HG03378 (cell line): ENCODE measurements at regions not wholly inside any gene's neighbourhood (a gene's known extent, or its start where the extent isn't known, plus 50 kb on each side); places are given as distances from the start of the nearest gene placed in this dataset.

Experiments
- ATAC-seq: cut with Tn5 transposase; IDR thresholded peaks from one replicate; pipeline ENCODE4 v1.9.1; 2021; ENCODE audit warnings: mild to moderate bottlenecking, moderate library complexity; ENCODE audit not compliant: unreplicated experiment

GRCh38 chr13:107866941-107867623, 348.3 kb downstream of the LIG4 start:
- no peak for ATAC-seq

DNA sequence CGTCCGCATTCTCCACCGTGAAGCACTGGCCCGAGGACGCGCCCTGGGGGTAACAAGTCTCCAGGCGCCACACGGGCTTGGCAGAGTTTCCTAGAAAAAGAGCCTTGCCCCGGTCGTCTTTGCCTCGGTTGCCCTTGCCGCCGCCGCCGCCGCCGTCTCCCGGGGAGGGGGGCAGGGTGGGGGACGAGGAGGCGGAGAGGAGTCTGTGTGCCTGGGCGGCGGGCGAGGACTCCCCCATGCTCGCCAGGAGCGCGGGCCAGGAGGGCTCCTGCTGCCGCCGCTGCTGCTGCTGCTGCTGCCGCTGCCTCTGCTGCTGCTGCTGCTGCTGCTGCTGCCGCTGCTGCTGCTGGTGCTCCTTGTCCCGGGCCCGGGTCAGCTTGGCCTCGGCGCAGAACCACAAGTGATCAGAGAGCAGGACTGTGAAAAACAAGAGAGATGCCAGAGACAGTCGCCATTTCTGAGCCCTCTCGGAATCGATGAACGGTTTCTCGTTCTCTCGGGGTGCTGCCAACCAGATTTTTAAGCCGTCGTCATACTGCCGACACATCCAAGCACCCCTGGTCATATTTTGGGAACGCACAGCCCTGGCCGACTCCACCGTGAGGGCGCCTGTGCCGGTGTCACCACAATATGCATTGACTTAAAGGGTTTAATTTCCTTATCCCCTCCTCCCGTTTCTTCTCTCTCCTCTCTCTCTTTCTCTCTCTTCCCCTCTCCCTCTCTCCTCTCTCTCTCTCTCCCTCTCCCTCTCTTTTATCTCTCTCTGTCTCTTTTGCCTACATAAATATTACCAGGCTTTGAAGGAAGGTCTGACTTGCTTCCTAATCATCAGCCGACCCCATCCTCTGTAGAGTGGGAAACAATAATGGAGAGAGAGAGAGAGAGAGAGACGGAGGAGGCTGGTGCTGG, 349.1 kb downstream of the LIG4 start:
- ATAC-seq = no peak

GRCh38 chr13:107865643-107866031, 349.7 kb downstream of the LIG4 start:
- no peak for ATAC-seq

DNA sequence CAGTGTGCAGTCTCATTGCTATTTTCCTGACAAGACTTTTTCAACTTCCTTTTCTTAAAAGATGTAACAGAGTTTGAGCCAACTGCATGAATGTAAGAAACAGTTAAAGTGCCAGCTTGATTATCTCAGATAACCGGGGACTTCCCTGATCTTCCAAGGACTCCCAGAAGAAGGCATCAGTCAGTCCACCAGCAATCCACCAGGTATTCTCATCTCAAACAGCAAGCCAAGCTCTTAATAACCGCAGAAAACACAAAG, 350.1 kb downstream of the LIG4 start:
- no peak for ATAC-seq

- no peak for ATAC-seq
Observed at GRCh38 chr13:107864543-107865317, 350.6 kb downstream of the LIG4 start.

- ATAC-seq = no peak
Observed at GRCh38 chr13:107860284-107860683, 355.1 kb downstream of the LIG4 start.

DNA sequence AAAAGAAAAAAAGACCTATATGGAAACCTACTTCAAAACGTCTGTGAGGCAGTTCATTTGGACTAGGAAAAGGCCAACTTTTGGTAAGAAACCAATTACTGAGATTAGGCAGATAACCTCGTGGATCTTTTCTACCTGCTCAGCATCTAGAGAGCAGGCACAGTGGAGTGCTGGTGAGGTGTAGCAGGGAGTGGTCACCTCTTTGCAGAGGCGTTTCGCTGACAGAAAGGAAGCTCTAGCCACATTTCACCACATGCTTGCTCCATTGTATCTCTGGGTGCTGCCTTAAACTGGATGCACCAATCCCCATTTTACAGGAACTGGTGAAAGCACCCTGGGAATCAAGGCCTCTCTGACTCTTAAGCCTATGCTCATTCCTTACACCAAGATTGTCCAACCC, 360.5 kb downstream of the LIG4 start:
- ATAC-seq = no peak

DNA sequence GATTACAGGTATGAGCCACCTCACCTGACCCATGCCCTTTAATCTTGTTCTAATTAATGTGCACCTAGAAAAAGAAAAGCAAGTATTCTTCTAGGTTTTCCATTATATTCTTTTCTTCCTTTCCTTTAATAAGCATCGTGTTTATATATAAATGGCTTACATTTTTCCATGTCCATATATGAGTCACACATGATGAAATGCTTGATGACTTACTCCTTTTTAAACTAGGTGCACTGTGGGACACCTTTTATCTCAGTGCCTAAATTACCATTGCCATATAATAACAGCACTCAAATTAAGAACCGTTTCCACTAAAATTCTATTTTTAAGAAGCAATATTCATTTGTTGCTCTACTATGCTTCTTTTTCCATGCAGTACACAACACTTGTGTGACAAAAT, 363.3 kb downstream of the LIG4 start:
- ATAC-seq = no peak

DNA sequence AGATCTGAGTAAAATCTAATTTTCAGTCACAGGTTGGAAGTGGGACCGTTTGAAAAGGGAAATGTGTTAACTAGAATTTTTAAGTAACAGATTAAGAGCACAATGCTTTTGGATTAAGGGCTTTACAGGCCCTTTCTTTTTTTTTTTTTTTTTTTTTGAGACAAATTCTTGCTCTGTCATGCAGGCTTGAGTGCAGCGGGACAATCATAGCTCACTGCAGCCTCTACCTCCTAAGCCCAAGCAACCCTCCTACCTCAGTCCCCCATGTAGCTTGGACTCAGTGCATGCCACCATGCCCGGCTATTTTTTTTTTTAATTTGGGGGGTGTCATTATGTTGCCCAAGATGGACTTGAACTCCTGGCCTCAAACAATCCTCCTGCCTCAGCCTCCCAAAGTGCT, 363.7 kb downstream of the LIG4 start:
- no peak for ATAC-seq

- no peak for ATAC-seq
Observed at GRCh38 chr13:107847406-107847805, 367.9 kb downstream of the LIG4 start.

- ATAC-seq = no peak
Observed at GRCh38 chr13:107846642-107847041, 368.7 kb downstream of the LIG4 start.

DNA sequence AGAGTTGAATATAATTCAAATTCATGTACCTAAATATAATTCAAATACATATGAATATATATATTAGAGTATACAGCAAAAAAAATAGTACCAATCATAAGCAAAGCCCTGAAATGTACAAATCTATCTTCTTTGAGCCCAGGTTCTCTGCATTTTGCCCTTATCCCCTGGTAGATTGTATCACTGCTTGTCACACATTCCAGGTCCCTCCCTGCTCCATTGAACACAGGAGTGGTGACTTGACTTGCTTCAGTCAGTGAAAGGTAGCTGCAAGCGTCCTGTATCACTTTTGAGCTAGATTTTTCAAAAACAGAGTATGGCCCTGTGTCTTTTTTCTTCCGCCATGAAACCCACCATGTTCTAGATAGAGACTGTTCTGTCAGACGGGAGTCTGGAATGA, 369.4 kb downstream of the LIG4 start:
- ATAC-seq = no peak

DNA sequence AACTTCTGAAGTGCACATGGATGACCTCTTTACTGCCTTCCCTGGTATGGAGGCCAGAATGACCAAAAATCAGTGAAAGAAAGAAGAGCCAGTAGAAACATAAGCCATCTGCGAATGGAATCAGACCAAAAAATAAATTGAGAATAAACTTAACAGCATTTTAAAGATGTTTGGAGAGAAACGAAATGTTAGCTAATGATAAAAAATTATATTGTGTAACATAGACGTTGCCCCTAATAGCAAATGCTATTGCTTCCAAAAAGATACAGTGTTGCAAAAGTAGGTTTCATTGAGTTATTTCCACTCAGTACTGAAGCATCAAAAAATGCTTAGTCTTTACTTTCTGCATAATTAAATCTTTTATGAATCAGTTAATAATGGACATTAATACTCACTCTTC, 371.7 kb downstream of the LIG4 start:
- ATAC-seq = no peak

GRCh38 chr13:107843281-107843680, 372.1 kb downstream of the LIG4 start:
- ATAC-seq = no peak

DNA sequence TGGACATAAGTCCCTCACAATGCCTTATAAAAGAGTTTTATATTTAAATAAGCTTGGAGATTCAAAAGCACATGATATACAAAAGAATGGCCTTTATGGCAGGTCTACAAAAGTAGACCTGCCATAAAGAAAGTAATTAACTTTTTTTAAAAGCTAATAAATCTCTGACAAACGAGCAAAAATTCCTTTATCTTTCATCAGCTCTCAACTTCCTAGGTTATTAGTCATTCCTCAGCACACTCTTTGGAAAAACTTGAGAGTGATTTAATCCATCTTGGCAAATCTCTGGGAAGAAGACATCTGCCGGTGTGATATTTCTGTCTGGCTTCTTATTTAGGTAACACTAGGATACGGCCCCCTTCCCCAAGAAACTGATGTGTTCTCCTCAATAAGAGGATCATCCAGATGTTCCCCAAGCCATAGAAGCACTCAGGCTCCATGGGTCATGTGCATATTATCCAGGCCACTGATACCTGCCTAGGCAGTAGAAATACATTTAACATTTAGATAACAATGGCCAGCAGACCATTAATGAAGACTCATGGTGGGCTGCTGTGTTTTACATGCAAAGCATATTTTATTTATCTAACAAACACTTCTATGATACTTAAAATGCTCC, 372.7 kb downstream of the LIG4 start:
- ATAC-seq = no peak

GRCh38 chr13:107838588-107839161, 376.7 kb downstream of the LIG4 start:
- ATAC-seq = no peak

- ATAC-seq = no peak
Observed at GRCh38 chr13:107836685-107837084, 378.7 kb downstream of the LIG4 start.

DNA sequence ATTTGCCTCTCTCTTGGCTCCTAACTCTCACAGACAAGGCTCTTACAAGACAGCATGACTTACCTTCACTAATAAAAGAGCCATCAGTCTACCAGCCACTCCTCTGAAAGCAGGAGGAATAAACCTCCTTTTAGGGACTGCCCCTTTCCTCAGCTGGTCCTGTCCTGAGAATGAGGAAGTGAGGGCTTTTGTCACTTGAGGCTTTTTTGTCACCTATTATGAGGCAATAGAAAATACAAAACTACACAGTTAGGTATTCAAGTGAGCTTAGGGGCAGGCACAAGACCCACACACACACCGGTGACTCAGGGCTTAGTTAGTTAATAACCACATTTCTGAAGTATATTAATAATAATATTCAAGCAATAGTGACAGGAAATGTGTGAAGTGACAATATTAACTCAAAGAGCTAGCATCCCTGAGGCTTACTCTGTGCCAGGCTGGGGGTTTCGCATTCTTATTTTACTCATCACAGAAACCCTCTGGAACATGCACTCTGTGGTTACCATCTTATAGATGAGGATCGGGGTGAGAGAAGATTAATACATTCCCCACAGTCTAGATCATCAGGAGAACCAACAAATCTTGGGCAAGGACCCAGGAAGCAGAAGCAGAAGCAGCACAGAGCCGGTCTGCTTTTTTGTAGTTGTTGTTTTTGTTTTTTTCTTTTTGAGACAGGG, 379.9 kb downstream of the LIG4 start:
- no peak for ATAC-seq

- no peak for ATAC-seq
Observed at GRCh38 chr13:107834717-107835116, 380.6 kb downstream of the LIG4 start.

DNA sequence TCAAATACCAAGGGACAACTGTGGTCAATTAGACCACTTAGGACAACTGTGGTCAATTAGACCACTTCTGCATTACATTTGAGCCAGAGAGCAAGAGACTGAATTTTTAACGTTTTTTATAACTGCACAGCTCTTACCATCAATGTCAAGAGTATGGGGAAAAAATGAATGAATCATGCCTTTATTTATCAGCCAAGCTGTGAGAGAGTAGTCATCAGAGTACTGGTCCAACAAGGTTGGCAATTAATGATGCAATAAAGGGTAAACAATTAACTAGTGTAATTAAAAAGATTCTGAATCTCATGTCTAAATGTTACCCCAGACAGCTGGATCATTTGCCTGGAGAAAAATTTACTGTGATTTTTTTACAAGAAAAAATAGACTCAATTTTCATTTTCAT, 381.1 kb downstream of the LIG4 start:
- no peak for ATAC-seq
